GM19438 (cell line): ENCODE measurements at regions not wholly inside any gene's neighbourhood (a gene's known extent, or its start where the extent isn't known, plus 50 kb on each side); places are given as distances from the start of the nearest gene placed in this dataset.

Experiments used
- ATAC-seq: cut with Tn5 transposase; IDR thresholded peaks from one replicate; pipeline ENCODE4 v1.9.1; 2021; ENCODE audit warnings: low read depth; ENCODE audit not compliant: unreplicated experiment

GRCh38 chr9:105176194-105176593 lies 68.3 kb upstream of the SLC44A1 start:
- no peak for ATAC-seq

DNA sequence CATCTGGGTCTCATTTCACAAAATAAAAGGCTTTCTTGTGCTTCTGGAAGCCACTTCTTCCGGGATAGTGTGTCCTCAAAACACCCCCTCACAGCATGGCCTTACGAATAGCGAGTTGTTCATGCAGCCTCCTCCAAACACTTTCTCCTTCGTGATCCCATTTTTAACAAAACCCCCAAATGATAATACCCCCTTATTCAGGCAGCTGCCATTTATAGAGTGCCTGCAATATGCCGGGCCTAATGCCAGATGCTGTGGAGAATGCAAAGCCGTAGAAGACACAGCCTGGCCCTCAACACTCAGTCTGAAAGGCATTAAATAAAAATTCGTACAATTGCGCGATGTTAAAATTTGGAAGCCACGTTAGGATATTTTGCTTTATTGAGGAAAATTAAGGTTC lies 66.4 kb upstream of the SLC44A1 start:
- ATAC-seq: no peak

DNA sequence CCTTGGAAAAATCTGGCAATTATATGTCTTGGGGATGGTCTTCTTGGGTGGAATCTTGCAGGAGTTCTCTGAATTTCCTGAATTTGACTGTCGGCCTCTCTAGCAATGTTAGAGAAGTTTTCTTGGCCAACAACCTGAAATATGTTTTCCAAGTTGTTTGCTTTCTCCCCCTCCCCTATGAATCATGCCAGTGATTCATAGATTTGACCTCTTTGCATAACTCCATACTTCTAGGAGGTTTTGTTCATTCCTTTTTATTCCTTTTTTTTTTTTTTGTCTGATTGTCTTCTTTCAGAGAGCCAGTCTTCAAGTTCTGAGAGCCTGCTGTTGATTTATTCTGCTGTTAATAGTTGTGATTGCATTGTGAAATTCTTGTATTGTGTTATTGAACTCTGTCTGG lies 56.7 kb upstream of the SLC44A1 start:
- ATAC-seq: no peak

GRCh38 chr9:105188746-105189145 lies 55.7 kb upstream of the SLC44A1 start:
- no peak for ATAC-seq

DNA sequence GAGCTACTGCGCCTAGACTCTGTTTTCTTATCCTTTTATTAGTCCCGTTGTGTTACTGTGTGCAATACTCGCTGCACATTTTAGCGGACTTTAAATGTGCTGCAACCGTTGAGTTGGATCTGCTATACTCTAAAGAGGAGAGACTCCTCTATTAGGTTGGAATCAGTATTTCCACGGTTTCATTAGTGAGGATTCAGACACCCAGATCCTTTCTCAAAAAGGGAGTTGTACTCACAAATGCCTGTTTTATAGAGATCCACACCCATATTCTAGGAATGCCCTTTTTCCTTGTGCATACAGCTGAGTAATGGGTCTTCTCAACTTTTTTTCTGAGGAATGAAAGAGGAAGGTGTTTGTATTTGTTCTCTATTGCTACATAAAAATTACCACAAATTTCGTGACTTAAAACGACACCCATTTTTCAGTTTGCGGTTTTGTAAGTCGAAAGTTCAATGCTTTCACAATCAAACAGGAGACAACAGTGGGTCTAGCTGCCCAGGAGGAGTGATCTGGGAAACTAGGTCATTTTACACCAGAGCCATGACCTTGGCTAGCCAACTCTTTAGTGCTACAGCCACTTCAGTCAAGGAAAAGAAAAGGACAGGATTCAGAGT lies 52.8 kb upstream of the SLC44A1 start:
- no peak for ATAC-seq

GRCh38 chr9:105193560-105193959 lies 50.9 kb upstream of the SLC44A1 start:
- no peak for ATAC-seq

DNA sequence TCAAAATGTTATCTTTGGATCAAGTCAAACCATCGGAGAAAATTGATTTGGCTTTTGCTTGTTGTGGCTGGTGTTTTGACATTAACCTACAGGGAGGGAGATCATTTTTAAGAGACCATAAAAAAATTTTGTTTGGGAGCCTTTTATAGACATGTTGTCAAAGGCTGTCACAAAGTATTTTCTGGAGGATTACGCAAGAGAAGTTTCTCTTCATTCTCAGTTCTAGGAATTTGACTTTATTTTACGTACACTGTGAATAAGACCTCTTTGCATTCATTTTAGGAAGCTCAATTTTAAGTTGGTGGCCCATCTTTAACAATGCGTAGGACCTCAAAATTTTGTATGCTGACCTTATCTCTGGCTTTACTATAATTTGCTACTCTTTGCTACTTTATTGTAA lies 50.2 kb upstream of the SLC44A1 start:
- ATAC-seq: no peak
